ENCODE measurements at regions not wholly inside any gene's neighbourhood (a gene's known extent, or its start where the extent isn't known, plus 50 kb on each side); places are given as distances from the start of the nearest gene placed in this dataset.

GRCh38 chr5:4781299-4781698 is 358.8 kb upstream of the ADAMTS16 start:
- no peak for DNase-seq (ENCODE audit: low spot score)

- DNase-seq (ENCODE audit: low spot score) = no peak
Measured at GRCh38 chr5:4785971-4786370, 354.2 kb upstream of the ADAMTS16 start.

- DNase-seq (ENCODE audit: low spot score) = no peak
Measured at GRCh38 chr5:4797445-4797844, 342.7 kb upstream of the ADAMTS16 start.

- DNase-seq (ENCODE audit: low spot score) = no peak
Measured at GRCh38 chr5:4802044-4802443, 338.1 kb upstream of the ADAMTS16 start.

- no peak for DNase-seq (ENCODE audit: low spot score)
Measured at GRCh38 chr5:4804691-4805360, 335.3 kb upstream of the ADAMTS16 start.

- no peak for DNase-seq (ENCODE audit: low spot score)
Measured at GRCh38 chr5:4815002-4815401, 325.1 kb upstream of the ADAMTS16 start.

GRCh38 chr5:4817767-4818166 is 322.4 kb upstream of the ADAMTS16 start:
- no peak for DNase-seq (ENCODE audit: low spot score)

GRCh38 chr5:4831325-4831724 is 308.8 kb upstream of the ADAMTS16 start:
- no peak for DNase-seq (ENCODE audit: low spot score)

GRCh38 chr5:4832471-4832870 is 307.7 kb upstream of the ADAMTS16 start:
- no peak for DNase-seq (ENCODE audit: low spot score)

- DNase-seq (ENCODE audit: low spot score) = no peak
Measured at GRCh38 chr5:4833104-4833738, 306.9 kb upstream of the ADAMTS16 start.

GRCh38 chr5:4837489-4838058 is 302.6 kb upstream of the ADAMTS16 start:
- no peak for DNase-seq (ENCODE audit: low spot score)

- DNase-seq (ENCODE audit: low spot score) = no peak
Measured at GRCh38 chr5:4845221-4845620, 294.9 kb upstream of the ADAMTS16 start.

GRCh38 chr5:4847766-4848165 is 292.4 kb upstream of the ADAMTS16 start:
- DNase-seq (ENCODE audit: low spot score) = no peak

GRCh38 chr5:4855036-4855435 is 285.1 kb upstream of the ADAMTS16 start:
- no peak for DNase-seq (ENCODE audit: low spot score)

GRCh38 chr5:4855880-4856279 is 284.2 kb upstream of the ADAMTS16 start:
- no peak for DNase-seq (ENCODE audit: low spot score)

GRCh38 chr5:4857761-4858160 is 282.4 kb upstream of the ADAMTS16 start:
- DNase-seq (ENCODE audit: low spot score) = no peak

GRCh38 chr5:4859500-4860235 is 280.5 kb upstream of the ADAMTS16 start:
- no peak for DNase-seq (ENCODE audit: low spot score)

GRCh38 chr5:4860631-4861030 is 279.5 kb upstream of the ADAMTS16 start:
- no peak for DNase-seq (ENCODE audit: low spot score)

- DNase-seq (ENCODE audit: low spot score) = peak; percentile 67
Measured at GRCh38 chr5:4862500-4862899, 277.6 kb upstream of the ADAMTS16 start.

GRCh38 chr5:4866131-4866659 is 273.9 kb upstream of the ADAMTS16 start:
- DNase-seq (ENCODE audit: low spot score) = no peak

- DNase-seq (ENCODE audit: low spot score) = no peak
Measured at GRCh38 chr5:4866817-4867216, 273.3 kb upstream of the ADAMTS16 start.

- peak; percentile 77 for DNase-seq (ENCODE audit: low spot score)
Measured at GRCh38 chr5:4868140-4868735, 271.9 kb upstream of the ADAMTS16 start.
